ENCODE measurements at regions not wholly inside any gene's neighbourhood (a gene's known extent, or its start where the extent isn't known, plus 50 kb on each side); places are given as distances from the start of the nearest gene placed in this dataset.

GRCh38 chrX:5780821-5781220 is 447.8 kb downstream of the NLGN4X start:
- ChIA-PET POLR2A (no interaction called here), CTCF (no interaction called here)
- no peak for DNase-seq (ENCODE audit: extremely low spot score)
- TF ChIP-seq ARNT (IDR thresholded peaks at IDR 0.05) = no peak

- TF ChIP-seq TARDBP (IDR thresholded peaks at IDR 0.05) = no peak
- TF ChIP-seq FOXK2 (IDR thresholded peaks at IDR 0.05) = no peak
- no peak for TF ChIP-seq NFRKB (IDR thresholded peaks at IDR 0.05)
- TF ChIP-seq HDGF (IDR thresholded peaks at IDR 0.05; ENCODE audit: borderline replicate concordance) = no peak
- TF ChIP-seq BHLHE40 (IDR thresholded peaks at IDR 0.05; ENCODE audit: borderline replicate concordance) = no peak
- TF ChIP-seq ZNF384 (IDR thresholded peaks at IDR 0.05) = no peak
- no peak for TF ChIP-seq SUZ12 (IDR thresholded peaks at IDR 0.05)
- TF ChIP-seq ARNT (IDR thresholded peaks at IDR 0.05) = no peak
- no peak for TF ChIP-seq LEF1 (IDR thresholded peaks at IDR 0.05; ENCODE audit: borderline replicate concordance)
- TF ChIP-seq FOXA1 (IDR thresholded peaks at IDR 0.05) = no peak
- TF ChIP-seq FOXM1 (IDR thresholded peaks at IDR 0.05; ENCODE audit: borderline replicate concordance) = no peak
- ChIA-PET POLR2A (no interaction called here), CTCF (no interaction called here)
- DNase-seq (ENCODE audit: extremely low spot score) = no peak
Observed at GRCh38 chrX:5775846-5776430, 452.7 kb downstream of the NLGN4X start.

GRCh38 chrX:5774446-5774845 is 454.2 kb downstream of the NLGN4X start:
- no peak for TF ChIP-seq L3MBTL2 (conservative IDR thresholded peaks at IDR 0.05)
- TF ChIP-seq NFRKB (IDR thresholded peaks at IDR 0.05) = no peak
- TF ChIP-seq FOXA1 (IDR thresholded peaks at IDR 0.05) = no peak
- no peak for TF ChIP-seq SP1 (IDR thresholded peaks at IDR 0.05)
- TF ChIP-seq HDGF (IDR thresholded peaks at IDR 0.05; ENCODE audit: borderline replicate concordance) = no peak
- no peak for TF ChIP-seq ZNF384 (IDR thresholded peaks at IDR 0.05)
- TF ChIP-seq FOXM1 (IDR thresholded peaks at IDR 0.05; ENCODE audit: borderline replicate concordance) = no peak
- TF ChIP-seq ARNT (IDR thresholded peaks at IDR 0.05) = no peak
- TF ChIP-seq FOXK2 (IDR thresholded peaks at IDR 0.05) = no peak
- no peak for TF ChIP-seq SUZ12 (IDR thresholded peaks at IDR 0.05)
- TF ChIP-seq BHLHE40 (IDR thresholded peaks at IDR 0.05; ENCODE audit: borderline replicate concordance) = no peak
- no peak for TF ChIP-seq TARDBP (IDR thresholded peaks at IDR 0.05)
- TF ChIP-seq LEF1 (IDR thresholded peaks at IDR 0.05; ENCODE audit: borderline replicate concordance) = no peak
- no peak for TF ChIP-seq PKNOX1 (IDR thresholded peaks at IDR 0.05)
- TF ChIP-seq ELF4 (IDR thresholded peaks at IDR 0.05) = no peak
- TF ChIP-seq CTBP1 (IDR thresholded peaks at IDR 0.05; ENCODE audit: borderline replicate concordance) = no peak
- no peak for DNase-seq (ENCODE audit: extremely low spot score)
- POLR2A ChIA-PET = no interaction called here
- CTCF ChIA-PET = no interaction called here

GRCh38 chrX:5771441-5771840 is 457.2 kb downstream of the NLGN4X start:
- CTCF ChIA-PET = no interaction called here
- TF ChIP-seq PKNOX1 (IDR thresholded peaks at IDR 0.05) (no peak), ZNF384 (IDR thresholded peaks at IDR 0.05) (no peak), SUZ12 (IDR thresholded peaks at IDR 0.05) (no peak), NFRKB (IDR thresholded peaks at IDR 0.05) (no peak), CTBP1 (IDR thresholded peaks at IDR 0.05; ENCODE audit: borderline replicate concordance) (no peak), L3MBTL2 (conservative IDR thresholded peaks at IDR 0.05) (no peak), FOXM1 (IDR thresholded peaks at IDR 0.05; ENCODE audit: borderline replicate concordance) (no peak), ARNT (IDR thresholded peaks at IDR 0.05) (no peak), BHLHE40 (IDR thresholded peaks at IDR 0.05; ENCODE audit: borderline replicate concordance) (no peak), TARDBP (IDR thresholded peaks at IDR 0.05) (no peak), SP1 (IDR thresholded peaks at IDR 0.05) (no peak), HDGF (IDR thresholded peaks at IDR 0.05; ENCODE audit: borderline replicate concordance) (no peak), LEF1 (IDR thresholded peaks at IDR 0.05; ENCODE audit: borderline replicate concordance) (no peak), FOXK2 (IDR thresholded peaks at IDR 0.05) (no peak), ELF4 (IDR thresholded peaks at IDR 0.05) (no peak), FOXA1 (IDR thresholded peaks at IDR 0.05) (no peak)
- POLR2A ChIA-PET = no interaction called here
- DNase-seq (ENCODE audit: extremely low spot score) = no peak

- no peak for DNase-seq (ENCODE audit: extremely low spot score)
- ChIA-PET POLR2A (no interaction called here), CTCF (no interaction called here)
- TF ChIP-seq PKNOX1 (IDR thresholded peaks at IDR 0.05) (no peak), ELF4 (IDR thresholded peaks at IDR 0.05) (no peak), LEF1 (IDR thresholded peaks at IDR 0.05; ENCODE audit: borderline replicate concordance) (no peak), FOXK2 (IDR thresholded peaks at IDR 0.05) (no peak), FOXM1 (IDR thresholded peaks at IDR 0.05; ENCODE audit: borderline replicate concordance) (no peak), BHLHE40 (IDR thresholded peaks at IDR 0.05; ENCODE audit: borderline replicate concordance) (no peak), SUZ12 (IDR thresholded peaks at IDR 0.05) (no peak), TARDBP (IDR thresholded peaks at IDR 0.05) (no peak), CTBP1 (IDR thresholded peaks at IDR 0.05; ENCODE audit: borderline replicate concordance) (no peak), ZNF384 (IDR thresholded peaks at IDR 0.05) (no peak), HDGF (IDR thresholded peaks at IDR 0.05; ENCODE audit: borderline replicate concordance) (no peak), SP1 (IDR thresholded peaks at IDR 0.05) (no peak), NFRKB (IDR thresholded peaks at IDR 0.05) (no peak), FOXA1 (IDR thresholded peaks at IDR 0.05) (no peak), L3MBTL2 (conservative IDR thresholded peaks at IDR 0.05) (no peak), ARNT (IDR thresholded peaks at IDR 0.05) (no peak)
Observed at GRCh38 chrX:5756616-5757015, 472.1 kb downstream of the NLGN4X start.

GRCh38 chrX:5753291-5753690 is 475.4 kb downstream of the NLGN4X start:
- no peak for DNase-seq (ENCODE audit: extremely low spot score)
- CTCF ChIA-PET = no interaction called here
- no peak for TF ChIP-seq SUZ12 (IDR thresholded peaks at IDR 0.05)
- TF ChIP-seq FOXM1 (IDR thresholded peaks at IDR 0.05; ENCODE audit: borderline replicate concordance) = no peak
- no peak for TF ChIP-seq PKNOX1 (IDR thresholded peaks at IDR 0.05)
- no peak for TF ChIP-seq LEF1 (IDR thresholded peaks at IDR 0.05; ENCODE audit: borderline replicate concordance)
- TF ChIP-seq TARDBP (IDR thresholded peaks at IDR 0.05) = no peak
- TF ChIP-seq FOXA1 (IDR thresholded peaks at IDR 0.05) = no peak
- TF ChIP-seq ELF4 (IDR thresholded peaks at IDR 0.05) = no peak
- no peak for TF ChIP-seq CTBP1 (IDR thresholded peaks at IDR 0.05; ENCODE audit: borderline replicate concordance)
- no peak for TF ChIP-seq L3MBTL2 (conservative IDR thresholded peaks at IDR 0.05)
- no peak for TF ChIP-seq NFRKB (IDR thresholded peaks at IDR 0.05)
- TF ChIP-seq SP1 (IDR thresholded peaks at IDR 0.05) = no peak
- POLR2A ChIA-PET = no interaction called here
